Fibroblast of peridontal ligament (primary cell): ENCODE measurements at regions not wholly inside any gene's neighbourhood (a gene's known extent, or its start where the extent isn't known, plus 50 kb on each side); places are given as distances from the start of the nearest gene placed in this dataset.

Source experiments
- DNase-seq: peaks from one replicate; pipeline ENCODE4 v3.0.0-alpha.2; 2010; ENCODE audit errors: extremely low read depth

DNA sequence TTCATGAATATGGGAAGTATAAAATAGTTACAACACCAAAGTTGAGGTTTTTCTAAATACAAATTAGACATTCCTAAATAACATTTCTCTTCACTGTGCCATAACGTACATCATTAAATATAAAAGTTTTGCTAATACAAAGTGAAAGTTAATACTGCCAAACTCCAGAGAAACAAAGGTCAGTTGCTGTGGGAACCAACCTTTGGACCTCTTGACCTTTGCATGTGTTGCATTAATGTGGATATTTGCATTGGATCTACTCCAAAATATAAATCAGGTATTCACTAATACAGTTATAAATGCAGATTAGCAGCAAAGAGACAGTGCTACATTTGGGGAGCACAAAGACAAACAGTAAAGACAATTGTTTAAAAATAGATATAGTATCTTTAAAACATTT lies 366.0 kb upstream of the USP15 start:
- DNase-seq: no peak

DNA sequence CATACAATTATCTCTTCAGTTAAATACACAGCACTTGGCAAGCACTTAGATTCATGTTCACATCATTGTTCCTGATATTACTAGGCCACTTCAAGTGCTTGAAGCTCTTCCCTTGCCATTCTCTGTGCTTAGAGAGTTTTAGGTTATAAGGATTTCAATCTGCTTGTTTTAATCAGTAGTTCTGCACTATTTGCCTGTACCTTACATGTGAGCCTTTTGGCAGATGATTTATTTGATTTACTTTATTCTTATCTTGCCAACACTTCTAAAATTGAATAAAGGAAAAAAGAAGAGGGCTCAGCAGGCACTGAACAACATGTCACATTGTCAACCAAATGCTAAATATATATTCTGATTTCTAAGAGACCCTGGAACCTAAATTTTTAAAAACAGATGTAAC lies 363.8 kb upstream of the USP15 start:
- no peak for DNase-seq

DNA sequence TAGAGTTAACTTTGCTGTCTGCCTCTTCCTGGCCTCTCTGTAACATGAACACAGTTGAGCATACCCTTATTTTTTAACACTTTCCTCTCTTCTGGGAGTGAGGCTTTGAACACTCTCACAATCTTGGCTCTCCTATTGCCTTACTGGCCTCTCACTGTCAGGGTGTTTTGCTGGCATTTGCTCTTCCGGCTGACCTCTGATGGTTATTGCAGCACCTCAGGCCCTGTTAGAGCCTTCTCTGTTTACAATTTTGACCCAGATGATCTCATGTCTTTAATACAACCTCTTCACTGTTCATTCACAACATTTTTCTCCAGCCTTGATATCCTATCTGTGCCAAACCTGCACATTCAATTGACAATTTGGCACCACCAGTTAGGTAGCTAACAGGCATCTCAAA lies 357.8 kb upstream of the USP15 start:
- DNase-seq: no peak

DNA sequence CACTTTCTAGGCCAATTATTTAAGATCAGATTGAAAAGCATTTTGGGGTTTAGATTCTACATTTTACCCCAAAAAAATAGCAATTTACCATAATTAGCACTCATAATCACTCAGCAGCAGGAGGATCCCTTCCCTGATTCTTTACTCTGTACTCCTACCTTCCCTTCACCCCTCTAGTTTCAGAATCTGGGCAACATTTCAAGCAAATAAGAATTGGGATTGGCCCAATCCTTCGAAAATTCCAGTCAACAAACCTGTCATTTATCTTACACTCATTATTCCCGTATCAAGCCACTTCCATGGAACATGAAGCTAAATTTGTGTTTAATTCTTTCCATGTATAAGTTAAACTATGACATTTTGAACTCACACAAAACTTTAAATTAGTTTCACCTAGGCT lies 349.1 kb upstream of the USP15 start:
- no peak for DNase-seq

DNA sequence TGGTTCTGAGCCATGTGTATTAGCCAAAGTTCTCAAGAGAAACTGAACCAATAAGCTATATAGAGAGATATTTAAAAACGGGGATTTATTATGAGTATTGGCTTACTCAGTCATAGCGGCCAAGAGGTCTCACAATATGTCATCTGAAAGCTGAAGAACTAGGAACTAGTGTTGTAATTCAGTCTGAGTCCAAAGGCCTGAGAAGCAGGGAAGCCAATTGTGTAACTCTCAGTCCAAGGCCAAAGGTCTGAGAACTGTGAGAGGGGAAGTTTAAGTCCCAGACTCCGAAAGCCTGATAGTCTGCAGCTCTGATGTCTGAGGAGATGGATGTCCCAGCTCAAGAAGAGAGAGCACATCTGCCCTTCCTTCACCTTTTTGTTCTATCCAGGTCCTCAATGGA lies 344.8 kb upstream of the USP15 start:
- DNase-seq: no peak

DNA sequence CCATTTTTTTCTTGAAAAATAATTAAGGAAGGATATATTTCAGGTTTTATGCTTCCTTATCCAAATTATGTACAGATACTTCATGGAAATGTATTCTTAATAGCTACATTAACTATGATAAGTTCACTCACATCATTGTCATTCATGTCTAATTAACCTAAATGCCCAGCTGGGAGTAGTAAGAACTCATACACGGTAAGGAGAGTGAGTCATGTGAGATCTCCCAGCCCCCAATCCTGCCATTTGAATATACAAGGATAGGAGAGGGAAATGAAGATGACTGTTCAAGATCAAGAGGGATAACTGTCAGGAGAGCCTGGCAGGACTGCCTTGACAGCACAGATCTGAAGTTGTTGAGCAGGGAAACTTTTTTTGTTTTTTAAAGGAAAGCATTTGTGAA lies 343.4 kb upstream of the USP15 start:
- DNase-seq: no peak

DNA sequence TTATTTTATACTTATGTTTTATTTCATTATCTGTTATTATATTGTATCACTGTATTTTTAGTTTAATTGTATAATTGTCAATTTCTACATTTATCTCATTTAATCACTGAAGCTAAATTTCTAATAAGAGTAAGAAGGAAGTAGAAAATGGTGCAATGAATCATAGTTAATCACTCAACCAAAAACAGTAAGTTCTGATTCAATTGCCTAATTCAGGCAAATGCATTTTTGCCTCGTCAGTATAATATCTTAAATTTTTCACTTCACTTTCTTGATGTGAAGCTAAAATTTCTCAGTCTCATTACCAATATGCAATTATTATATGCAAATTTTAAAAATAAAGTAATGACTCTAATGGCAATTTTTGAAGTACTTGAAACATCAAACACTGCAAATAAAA lies 340.5 kb upstream of the USP15 start:
- DNase-seq: no peak

DNA sequence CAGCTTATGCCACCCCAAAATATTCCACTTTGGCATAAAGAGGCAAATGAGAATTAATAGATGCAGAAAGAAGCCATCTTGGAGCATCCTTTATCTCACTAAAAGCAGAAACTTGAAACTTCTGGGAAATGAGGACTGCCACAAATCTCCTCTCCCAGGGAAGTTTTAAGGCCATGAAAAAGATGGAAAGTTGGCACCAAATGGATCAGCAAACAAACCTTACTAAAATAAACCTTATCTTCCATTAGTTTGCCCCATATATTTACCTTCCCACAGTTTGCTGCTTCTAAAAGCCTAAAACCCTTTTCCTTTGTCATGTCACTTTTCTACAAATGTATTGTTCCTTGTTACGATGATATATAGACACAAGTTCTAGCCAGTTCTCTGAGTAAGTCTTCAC lies 340.0 kb upstream of the USP15 start:
- no peak for DNase-seq

DNA sequence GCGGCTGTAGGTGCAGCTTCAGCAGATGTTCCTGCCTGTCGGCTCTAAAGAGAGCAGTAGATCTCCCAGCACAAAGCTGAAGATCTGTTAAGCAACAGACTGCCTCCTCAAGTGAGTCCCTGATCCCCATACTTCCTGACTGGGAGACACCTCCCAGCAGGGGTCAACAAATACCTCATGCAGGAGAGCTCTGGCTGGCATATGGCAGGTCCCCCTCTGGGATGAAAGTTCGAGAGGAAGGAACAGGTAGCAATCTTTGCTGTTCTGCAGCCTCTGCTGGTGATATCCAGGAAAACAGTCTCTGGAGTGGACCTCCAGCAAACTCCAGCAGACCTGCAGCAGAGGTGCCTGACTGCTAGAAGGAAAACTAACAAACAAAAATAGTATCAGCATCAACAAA lies 337.1 kb upstream of the USP15 start:
- no peak for DNase-seq

DNA sequence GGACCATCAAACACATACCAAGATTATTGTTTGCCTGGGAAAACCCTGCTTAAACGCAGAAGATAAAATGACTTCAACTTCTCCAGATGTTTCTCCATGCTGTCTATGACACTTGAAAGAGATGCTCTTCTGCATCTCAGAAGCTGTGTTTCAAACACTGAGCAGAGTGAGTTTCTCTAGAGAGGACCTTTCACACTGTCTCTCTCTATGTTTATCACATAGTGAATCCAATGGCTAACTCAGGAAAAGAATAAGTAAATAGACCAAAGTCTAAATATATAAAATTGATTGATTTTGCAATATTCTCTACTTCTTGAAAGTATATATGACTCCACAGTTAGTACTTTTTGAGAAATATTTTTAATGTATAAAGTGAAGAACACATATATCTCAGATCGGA lies 325.6 kb upstream of the USP15 start:
- DNase-seq: no peak

DNA sequence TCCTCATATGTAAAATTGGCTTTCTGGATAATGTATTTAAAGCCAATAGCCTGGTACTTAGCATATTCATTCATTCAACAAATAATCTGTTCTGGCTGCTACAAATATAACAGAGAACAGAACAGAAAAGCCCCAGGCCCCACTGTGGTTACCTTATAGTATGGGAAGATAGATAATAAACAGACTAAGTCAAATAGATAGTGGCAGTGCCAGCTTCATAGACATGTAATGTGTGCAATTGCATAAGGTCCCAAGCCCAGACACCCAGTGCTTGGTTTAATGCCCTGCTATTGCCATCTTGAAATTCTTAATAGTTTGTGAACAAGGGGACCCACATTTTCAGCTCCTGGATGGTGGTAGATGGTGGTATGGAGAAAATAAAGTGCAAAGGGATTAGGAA lies 320.2 kb upstream of the USP15 start:
- DNase-seq: no peak

DNA sequence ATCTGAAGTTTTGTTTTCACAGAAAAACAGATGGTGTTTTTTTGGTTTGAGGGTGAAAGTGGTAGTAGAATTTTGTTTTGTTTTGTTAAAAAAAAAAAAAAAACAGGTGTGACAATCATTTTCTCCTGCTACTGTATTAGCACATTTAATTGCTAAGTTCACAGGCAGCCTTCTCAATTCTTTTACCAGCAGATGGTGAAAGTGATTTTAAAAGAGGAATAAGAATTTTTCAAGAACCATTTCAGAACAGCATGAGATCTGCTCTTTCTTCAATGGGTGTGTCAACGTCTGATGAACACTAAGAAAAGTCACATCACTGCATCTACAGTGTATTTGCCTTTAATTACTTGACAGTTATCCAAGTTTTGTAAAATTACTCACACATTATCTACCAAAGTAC lies 303.7 kb upstream of the USP15 start:
- DNase-seq: no peak

DNA sequence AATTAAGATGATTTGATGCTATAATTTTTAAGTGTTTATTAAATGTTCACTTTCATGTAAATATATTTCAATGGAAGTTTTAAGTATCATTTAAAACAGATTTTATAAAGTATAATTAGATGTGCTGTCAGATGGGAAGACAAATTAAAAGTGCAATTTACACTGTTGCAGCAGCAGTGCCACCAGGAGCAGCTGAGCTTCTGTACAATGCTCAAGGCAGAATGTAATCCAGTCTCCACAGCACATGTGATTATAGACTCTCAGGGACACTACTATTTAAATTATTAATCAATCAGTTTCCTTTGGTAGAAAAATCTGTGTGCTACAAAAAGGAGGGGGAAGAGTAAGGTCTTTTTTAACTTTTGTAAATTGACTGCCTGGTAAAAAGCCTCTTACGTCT lies 285.7 kb upstream of the USP15 start:
- DNase-seq: no peak

DNA sequence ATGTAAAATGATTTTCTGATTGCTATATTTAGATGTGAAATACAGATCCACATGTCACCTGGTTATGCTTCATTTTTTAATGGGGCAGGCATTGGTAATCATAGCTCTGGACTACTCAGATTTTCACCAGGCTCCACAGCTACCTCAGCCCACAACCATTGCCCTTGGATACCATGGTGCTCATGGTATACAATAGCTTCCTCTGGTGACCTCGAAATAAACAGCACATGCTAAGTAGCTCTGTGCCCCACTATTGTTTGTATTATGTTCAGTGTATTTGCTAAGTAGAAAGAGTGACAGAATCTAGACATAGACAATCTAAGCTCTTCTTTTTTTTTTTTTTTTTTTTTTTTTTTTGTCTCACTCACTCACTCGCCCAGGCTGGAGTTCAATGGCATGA lies 274.4 kb upstream of the USP15 start:
- no peak for DNase-seq

DNA sequence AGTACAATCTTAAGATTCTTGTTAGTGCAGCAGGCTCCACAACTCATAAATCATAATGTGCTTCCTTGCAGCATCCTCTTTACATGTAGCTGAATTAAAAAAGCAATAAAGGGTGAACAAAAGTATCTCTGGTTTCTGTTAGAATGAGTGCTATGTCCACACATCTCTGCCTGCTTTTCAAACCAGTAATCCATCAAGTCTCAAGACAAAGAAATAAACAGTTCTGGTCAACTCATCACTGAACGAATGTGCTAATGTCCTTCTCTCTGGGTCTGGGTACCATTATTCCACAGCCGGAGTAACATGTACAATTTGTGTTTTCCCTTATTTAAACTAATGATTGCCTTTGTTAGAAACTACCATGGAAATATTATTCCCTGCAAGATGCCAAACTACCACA lies 273.0 kb upstream of the USP15 start:
- DNase-seq: no peak

DNA sequence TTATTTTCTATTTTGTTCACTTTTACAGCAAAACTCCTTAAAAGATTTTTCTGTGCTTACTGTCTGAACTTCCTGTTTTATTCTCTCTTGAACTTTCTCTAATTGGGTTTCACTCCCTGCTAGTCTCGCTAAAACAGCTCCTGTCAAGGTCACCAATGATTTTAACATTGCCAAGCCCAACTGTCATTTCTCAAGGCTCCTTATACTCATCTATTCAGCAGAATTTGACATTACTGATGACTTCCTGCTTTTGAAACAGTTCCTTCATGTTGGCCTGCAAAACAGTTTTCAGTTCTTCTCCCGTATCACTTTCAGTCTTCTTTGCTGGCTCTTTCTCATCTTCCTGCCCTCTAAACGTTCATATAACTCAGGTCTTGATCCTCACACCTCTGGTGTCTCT lies 268.5 kb upstream of the USP15 start:
- DNase-seq: no peak

DNA sequence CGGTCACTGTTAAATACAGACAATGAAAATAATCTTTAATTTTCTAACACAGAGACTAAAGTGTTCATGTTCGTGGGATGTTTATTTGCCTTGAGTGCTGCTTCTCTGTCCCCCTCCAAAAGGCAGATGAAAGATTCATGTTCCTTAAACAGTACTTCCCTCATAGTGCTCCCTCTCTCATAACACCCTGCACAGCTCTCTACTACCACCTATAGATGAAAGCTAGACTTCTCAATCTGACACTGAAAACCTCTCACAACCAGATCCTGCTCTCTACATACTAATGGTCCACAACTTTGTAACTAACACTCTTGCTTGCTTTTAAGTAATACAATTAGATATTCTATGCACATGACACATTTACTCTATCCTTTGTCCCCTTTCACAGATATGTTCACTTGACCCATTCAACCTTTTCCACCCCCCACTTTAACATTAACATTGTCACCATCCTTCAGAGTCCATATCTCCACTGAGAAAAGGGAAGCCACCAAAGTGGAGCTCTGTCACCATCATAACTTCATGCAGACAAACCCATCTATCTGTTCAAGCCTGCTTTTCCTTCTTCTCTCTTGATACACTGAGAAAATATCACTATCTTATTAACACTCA lies 266.4 kb upstream of the USP15 start:
- DNase-seq: no peak

DNA sequence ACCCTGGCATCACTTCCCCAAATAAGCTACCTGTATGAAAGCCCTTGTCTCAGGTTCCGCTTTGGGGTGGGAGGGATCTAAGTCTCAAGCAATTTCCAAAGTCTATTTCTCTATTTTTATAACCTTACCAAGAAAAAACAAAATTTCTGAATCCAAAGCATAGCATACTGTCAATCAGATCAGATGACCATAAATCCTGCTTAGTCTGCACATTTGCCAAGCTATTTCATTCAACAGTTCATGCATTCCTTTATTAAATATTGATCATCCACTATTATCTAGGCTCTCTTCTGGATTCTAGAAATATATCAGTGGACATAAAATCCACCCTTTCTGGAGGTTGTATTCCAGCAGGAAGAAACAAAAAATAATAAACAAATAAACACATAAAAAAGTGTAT lies 263.5 kb upstream of the USP15 start:
- no peak for DNase-seq

DNA sequence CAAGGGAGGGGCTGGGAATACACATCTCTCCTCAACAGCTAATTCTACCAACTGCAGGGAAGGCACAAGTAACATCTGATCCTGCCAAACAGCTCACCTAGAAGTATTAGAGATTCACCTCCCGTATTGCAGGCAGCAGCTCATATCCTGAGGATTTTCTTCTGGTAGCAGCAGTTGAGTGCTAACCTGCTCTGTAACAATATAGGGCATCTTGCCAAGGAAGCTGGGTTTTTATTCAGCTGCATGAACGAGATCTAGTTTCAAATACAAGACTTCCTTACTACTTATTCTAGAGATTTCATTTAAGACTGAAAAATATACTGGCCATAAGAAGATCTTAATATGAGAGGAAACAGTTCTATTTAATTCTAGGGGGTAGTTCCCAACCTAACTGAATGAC lies 261.4 kb upstream of the USP15 start:
- DNase-seq: no peak

DNA sequence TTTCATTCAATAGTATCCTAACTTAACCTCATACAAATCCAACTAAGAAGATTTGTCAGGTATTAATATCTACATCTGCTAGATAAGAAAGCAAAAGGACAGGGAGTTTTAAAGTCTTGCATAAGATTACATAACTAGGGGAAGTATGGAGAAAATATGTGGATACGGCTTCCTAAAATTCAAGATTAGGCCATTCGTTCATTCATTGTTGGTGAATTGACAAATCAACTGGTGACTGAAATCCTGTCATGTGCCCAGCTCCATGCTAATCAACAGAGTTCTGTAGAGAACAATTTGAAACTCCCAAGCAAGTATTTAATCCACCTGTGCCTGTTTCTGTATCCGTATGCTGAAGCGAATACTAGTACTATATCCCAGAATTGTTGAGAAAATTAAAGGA lies 260.9 kb upstream of the USP15 start:
- no peak for DNase-seq

DNA sequence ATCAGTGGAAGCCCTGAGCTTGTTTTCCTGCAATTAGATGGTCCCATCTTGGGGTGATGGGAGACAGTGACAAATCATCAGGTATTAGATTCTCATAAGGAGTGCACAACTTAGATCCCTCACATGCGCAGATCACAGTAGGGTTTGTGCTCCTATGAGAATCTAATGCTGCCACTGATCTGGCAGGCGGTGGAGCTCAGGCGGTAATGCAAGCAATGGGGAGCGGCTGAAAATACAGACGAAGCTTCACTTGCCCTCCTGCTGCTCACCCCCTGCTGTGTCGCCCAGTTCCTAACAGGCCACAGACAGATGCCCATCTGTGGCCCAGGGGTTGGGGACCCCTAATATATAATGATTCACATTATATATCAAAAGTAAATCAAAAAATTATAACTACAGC lies 258.8 kb upstream of the USP15 start:
- DNase-seq: no peak

DNA sequence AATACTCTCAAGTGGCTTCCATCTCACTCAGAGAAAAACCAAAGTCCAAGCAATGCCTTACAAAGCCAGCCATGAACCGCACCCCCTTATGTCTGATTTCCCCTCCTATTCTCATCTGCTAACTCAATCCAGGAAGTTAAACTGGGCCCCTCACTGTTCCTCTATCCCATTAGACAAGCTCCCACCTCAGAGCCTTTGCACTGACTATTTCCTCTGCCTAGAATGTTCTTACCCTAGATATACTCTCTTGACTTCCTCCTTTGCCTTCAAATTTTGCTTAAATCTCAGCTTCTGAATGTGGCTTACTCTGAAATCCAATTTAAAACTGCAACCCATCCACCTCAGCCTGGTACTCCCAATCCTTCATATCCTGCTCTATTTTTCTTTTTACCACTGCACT lies 257.0 kb upstream of the USP15 start:
- DNase-seq: no peak

DNA sequence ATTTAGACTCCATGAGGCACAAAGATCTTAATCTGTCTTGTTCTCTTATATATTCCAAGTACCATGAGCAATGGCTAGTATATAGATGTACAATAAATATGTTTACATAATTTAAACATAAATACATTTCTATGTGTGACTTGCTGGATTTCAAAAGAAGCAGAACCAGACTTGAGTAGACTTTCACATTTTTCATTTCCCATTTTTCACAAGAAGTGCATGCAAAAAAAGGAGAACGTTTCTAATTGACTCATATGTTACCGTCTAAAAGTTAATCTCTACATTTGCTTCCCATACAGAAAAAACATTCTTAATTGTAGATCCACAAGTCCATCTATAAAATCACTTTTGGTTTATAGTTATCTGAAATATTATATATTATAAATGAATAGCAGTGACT lies 256.5 kb upstream of the USP15 start:
- DNase-seq: no peak

DNA sequence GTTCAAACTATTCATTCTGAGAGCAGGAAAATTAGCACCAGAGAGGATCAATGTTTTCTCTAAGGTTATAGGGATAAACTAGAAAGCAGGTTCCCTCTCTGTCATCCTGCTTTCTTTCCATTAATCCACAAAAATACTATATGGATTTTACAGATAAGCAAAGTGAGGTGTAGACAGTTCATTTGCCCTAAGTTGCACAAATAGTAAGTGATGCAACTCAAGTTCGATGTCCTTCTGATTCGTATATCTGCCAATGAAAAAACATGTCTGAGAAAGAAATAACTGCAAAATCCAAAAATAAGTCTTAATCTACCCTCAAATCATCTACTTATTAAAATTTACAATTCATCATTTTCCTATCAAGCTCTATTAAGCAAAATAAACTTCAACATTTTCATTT lies 254.6 kb upstream of the USP15 start:
- no peak for DNase-seq
